ENCODE measurements at regions not wholly inside any gene's neighbourhood (a gene's known extent, or its start where the extent isn't known, plus 50 kb on each side); places are given as distances from the start of the nearest gene placed in this dataset.
"Not testable (repeated sequence)": the region's sequence is repeated elsewhere in the genome, so short reads cannot be mapped to it uniquely, and the experiment has no call there.

DNA sequence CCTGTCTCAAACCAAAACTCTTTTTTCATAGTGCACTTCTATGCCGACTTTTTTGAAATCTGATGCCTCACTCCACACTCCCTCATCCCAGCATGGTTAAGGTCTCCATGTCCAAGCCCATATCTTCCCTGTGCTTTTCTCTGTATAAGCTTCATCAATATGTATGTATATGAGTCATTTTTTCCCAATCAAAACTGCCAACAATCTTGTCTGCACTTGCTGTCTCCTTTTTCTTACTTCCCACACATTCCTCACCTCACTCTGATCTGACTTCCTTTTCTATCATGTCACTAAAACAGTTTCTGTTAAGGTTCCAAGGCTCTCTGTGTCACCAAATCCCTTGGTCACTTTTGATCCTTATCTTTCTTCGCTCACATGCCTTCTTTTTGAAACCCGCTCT is 88.2 kb upstream of the GPR50 start:
- TF ChIP-seq, protein P1, sequence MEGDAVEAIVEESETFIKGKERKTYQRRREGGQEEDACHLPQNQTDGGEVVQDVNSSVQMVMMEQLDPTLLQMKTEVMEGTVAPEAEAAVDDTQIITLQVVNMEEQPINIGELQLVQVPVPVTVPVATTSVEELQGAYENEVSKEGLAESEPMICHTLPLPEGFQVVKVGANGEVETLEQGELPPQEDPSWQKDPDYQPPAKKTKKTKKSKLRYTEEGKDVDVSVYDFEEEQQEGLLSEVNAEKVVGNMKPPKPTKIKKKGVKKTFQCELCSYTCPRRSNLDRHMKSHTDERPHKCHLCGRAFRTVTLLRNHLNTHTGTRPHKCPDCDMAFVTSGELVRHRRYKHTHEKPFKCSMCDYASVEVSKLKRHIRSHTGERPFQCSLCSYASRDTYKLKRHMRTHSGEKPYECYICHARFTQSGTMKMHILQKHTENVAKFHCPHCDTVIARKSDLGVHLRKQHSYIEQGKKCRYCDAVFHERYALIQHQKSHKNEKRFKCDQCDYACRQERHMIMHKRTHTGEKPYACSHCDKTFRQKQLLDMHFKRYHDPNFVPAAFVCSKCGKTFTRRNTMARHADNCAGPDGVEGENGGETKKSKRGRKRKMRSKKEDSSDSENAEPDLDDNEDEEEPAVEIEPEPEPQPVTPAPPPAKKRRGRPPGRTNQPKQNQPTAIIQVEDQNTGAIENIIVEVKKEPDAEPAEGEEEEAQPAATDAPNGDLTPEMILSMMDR (IDR thresholded peaks at IDR 0.05; ENCODE audit: insufficient read depth, low read depth, low read length) = no peak
- no peak overlapping the region for H3K4me3 ChIP-seq (ENCODE audit: low read depth, low read length)
- DNase-seq (ENCODE audit: low read depth) = no peak

DNA sequence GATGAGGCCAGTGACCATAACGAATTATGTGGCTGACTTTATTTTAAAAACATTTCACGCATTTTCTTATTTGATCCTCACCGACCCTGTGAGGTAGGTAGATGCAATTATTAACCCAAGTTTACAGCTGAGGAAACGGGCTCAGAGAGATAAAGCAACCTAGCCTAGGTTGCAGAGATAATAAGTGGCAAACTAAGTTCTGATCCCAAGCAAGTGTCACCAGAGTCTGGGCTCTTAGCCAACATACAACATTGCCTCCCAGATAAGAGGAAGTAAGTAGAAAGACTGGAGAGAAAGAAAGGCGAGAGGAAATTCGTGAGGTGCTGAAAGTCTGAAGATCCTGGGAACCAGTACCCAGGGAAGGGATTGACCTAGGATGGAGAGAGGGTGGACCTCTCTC is 77.4 kb upstream of the GPR50 start:
- TF ChIP-seq, protein P1 (IDR thresholded peaks at IDR 0.05; ENCODE audit: insufficient read depth, low read depth, low read length) = no peak
- DNase-seq (ENCODE audit: low read depth) = no peak
- H3K4me3 ChIP-seq (ENCODE audit: low read depth, low read length) = no peak overlapping the region

- TF ChIP-seq, protein P1 (IDR thresholded peaks at IDR 0.05; ENCODE audit: insufficient read depth, low read depth, low read length) = no peak
- DNase-seq (ENCODE audit: low read depth) = no peak
- H3K4me3 ChIP-seq (ENCODE audit: low read depth, low read length) = no peak overlapping the region
These were observed 75.6 kb upstream of the GPR50 start for GRCh38 chrX:151100799-151101198.

- not testable (repeated sequence) for H3K4me3 ChIP-seq (ENCODE audit: low read depth, low read length); DNase-seq (ENCODE audit: low read depth)
These were observed 63.2 kb upstream of the GPR50 start for GRCh38 chrX:151113200-151113599.
